ENCODE measurements at regions not wholly inside any gene's neighbourhood (a gene's known extent, or its start where the extent isn't known, plus 50 kb on each side); places are given as distances from the start of the nearest gene placed in this dataset.

GRCh38 chr17:16875662-16876061, 96.3 kb downstream of the TNFRSF13B start:
- TF ChIP-seq SMC3 (IDR thresholded peaks at IDR 0.05; ENCODE audit: low read depth, low read length) (no peak), GATA2 (CRISPR knock-in tag; IDR thresholded peaks at IDR 0.05) (no peak), RAD21 (IDR thresholded peaks at IDR 0.05; ENCODE audit: low read length) (no peak), MEF2A (IDR thresholded peaks at IDR 0.05; ENCODE audit: borderline replicate concordance, low read depth) (no peak), EP300 (IDR thresholded peaks at IDR 0.05; ENCODE audit: borderline replicate concordance in 1 of 2, low read depth in 1 of 2, low read length in 1 of 2) (no peak)
- TF ChIP-seq, protein P1, sequence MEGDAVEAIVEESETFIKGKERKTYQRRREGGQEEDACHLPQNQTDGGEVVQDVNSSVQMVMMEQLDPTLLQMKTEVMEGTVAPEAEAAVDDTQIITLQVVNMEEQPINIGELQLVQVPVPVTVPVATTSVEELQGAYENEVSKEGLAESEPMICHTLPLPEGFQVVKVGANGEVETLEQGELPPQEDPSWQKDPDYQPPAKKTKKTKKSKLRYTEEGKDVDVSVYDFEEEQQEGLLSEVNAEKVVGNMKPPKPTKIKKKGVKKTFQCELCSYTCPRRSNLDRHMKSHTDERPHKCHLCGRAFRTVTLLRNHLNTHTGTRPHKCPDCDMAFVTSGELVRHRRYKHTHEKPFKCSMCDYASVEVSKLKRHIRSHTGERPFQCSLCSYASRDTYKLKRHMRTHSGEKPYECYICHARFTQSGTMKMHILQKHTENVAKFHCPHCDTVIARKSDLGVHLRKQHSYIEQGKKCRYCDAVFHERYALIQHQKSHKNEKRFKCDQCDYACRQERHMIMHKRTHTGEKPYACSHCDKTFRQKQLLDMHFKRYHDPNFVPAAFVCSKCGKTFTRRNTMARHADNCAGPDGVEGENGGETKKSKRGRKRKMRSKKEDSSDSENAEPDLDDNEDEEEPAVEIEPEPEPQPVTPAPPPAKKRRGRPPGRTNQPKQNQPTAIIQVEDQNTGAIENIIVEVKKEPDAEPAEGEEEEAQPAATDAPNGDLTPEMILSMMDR (IDR thresholded peaks at IDR 0.05) = no peak

Data from SK-N-SH (cell line).